ENCODE measurements at regions not wholly inside any gene's neighbourhood (a gene's known extent, or its start where the extent isn't known, plus 50 kb on each side); places are given as distances from the start of the nearest gene placed in this dataset.

DNA sequence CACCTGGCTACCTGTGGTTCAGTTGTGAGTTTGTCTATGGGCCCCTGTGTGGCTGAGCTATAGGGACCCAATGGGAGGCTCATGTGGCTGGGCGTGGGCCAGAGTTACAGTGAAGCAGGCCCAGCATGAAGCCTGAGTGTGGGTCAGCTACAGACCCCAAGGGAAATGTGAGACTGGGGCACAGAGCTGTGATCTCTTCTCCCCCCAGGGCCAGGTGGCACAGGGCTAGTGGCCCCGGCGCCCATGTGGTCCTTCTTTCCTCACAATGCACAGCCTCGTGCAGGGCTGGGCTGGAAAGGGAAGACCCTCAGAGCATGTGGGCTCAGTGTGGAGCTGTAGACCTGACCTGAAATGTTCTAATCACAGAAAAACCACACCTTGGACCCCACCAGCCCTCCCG is 71.6 kb upstream of the NECTIN1 start:
- FAIRE-seq = no peak
- TF ChIP-seq TAF1 (IDR thresholded peaks at IDR 0.05; ENCODE audit: borderline replicate concordance, low read depth, low read length) (no peak), POLR2AphosphoS5 (IDR thresholded peaks at IDR 0.05; ENCODE audit: low read depth, low read length) (no peak), POLR2A (IDR thresholded peaks at IDR 0.05; ENCODE audit: low read depth, low read length) (no peak)
- DNase-seq (ENCODE audit: insufficient read length) = no peak

DNA sequence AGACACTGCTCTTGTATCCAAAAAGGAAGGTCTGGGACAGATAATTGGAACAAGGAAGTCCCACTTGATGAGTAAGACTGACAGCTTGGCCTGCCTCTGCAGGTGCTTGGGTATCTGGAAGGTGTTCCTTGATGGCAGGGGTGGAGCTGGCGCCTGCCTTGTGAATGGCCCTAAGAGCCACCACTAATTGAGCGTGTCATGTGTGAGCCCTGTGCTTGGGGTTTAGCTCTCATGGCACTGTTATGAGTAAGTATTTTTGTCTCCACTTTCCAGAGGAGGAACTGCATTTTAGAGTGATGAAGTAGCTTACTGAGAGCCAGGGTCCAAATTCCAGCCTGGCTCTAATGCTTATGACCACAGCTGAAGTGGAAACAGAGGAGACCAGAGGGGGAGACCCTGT is 71.2 kb upstream of the NECTIN1 start:
- no peak for DNase-seq (ENCODE audit: insufficient read length)
- no peak for FAIRE-seq
- TF ChIP-seq POLR2AphosphoS5 (IDR thresholded peaks at IDR 0.05; ENCODE audit: low read depth, low read length) (no peak), POLR2A (IDR thresholded peaks at IDR 0.05; ENCODE audit: low read depth, low read length) (no peak), TAF1 (IDR thresholded peaks at IDR 0.05; ENCODE audit: borderline replicate concordance, low read depth, low read length) (no peak)

- DNase-seq (ENCODE audit: insufficient read length) = no peak
- no peak for FAIRE-seq
- TF ChIP-seq POLR2A (IDR thresholded peaks at IDR 0.05; ENCODE audit: low read depth, low read length) = no peak
- no peak for TF ChIP-seq TAF1 (IDR thresholded peaks at IDR 0.05; ENCODE audit: borderline replicate concordance, low read depth, low read length)
- TF ChIP-seq POLR2AphosphoS5 (IDR thresholded peaks at IDR 0.05; ENCODE audit: low read depth, low read length) = no peak
Measured at GRCh38 chr11:119798656-119799055, 69.7 kb upstream of the NECTIN1 start.

- no peak for DNase-seq (ENCODE audit: insufficient read length)
- no peak for FAIRE-seq
- TF ChIP-seq TAF1 (IDR thresholded peaks at IDR 0.05; ENCODE audit: borderline replicate concordance, low read depth, low read length) (no peak), POLR2A (IDR thresholded peaks at IDR 0.05; ENCODE audit: low read depth, low read length) (no peak), POLR2AphosphoS5 (IDR thresholded peaks at IDR 0.05; ENCODE audit: low read depth, low read length) (no peak)
Measured at GRCh38 chr11:119797736-119798135, 68.7 kb upstream of the NECTIN1 start.

DNA sequence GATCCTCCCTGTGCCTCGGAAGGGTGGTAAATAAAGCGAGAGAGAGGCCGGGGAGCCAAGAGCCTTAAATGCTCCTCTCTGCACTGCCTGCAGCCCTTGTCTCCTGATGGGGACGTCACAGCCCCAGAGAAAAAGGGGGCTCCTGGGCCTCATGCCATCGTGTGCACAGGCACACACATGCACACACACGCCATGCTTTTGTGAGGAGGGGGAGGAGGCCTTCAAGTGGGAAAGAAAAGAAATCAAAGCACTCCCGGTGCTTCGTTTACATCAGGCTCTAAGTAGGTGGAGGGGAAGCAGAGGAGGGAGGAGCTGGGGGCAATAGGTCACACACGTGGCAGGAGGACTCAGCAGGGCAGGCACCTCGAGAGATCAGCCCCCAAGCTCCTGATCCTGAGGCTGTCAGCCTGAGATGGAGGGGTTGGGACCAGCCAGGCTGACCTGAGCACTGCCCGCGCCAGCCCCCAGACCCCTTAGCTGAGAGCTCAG is 68.2 kb upstream of the NECTIN1 start:
- no peak for DNase-seq (ENCODE audit: insufficient read length)
- no peak for TF ChIP-seq POLR2AphosphoS5 (IDR thresholded peaks at IDR 0.05; ENCODE audit: low read depth, low read length)
- TF ChIP-seq POLR2A (IDR thresholded peaks at IDR 0.05; ENCODE audit: low read depth, low read length) = no peak
- TF ChIP-seq TAF1 (IDR thresholded peaks at IDR 0.05; ENCODE audit: borderline replicate concordance, low read depth, low read length) = no peak
- no peak for FAIRE-seq

DNA sequence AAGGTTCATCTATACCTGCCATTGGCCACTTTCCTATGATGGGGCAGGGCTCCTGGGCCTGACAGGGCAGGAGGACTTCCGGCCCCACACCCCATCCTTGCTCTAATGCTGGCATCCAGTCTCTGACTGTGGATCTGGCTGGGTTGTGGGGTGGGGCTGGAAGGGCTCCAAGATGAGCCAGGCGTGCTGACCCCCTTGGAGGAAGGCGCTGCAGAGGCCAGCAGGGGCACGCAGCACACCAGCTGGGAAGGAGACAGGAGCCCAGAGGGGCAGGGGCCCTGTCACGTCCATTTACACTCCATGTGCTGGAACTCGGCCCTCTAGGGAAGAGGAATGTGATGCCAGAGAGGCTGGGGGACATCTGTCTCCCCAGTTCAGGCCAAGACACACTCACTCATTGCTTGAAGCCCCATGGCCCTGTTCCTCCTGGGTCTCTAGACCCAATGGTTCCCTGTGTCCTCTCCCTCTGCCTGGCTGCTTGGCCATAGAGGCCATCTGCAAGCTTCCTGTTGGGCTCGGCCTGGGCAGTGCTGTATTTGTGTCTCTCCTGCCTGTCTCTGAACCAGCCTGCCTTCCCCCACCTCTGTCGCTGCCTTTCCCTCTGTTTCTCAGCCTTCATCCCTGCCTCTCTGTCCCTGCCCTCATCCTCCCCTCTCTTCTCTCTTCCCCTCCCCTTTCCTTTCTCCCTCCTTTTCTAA is 67.5 kb upstream of the NECTIN1 start:
- FAIRE-seq (no peak), DNase-seq (ENCODE audit: insufficient read length) (no peak)
- TF ChIP-seq TAF1 (IDR thresholded peaks at IDR 0.05; ENCODE audit: borderline replicate concordance, low read depth, low read length) = no peak
- no peak for TF ChIP-seq POLR2AphosphoS5 (IDR thresholded peaks at IDR 0.05; ENCODE audit: low read depth, low read length)
- TF ChIP-seq POLR2A (IDR thresholded peaks at IDR 0.05; ENCODE audit: low read depth, low read length) = no peak

- FAIRE-seq (no peak), DNase-seq (ENCODE audit: insufficient read length) (no peak)
- TF ChIP-seq POLR2AphosphoS5 (IDR thresholded peaks at IDR 0.05; ENCODE audit: low read depth, low read length) = no peak
- no peak for TF ChIP-seq TAF1 (IDR thresholded peaks at IDR 0.05; ENCODE audit: borderline replicate concordance, low read depth, low read length)
- no peak for TF ChIP-seq POLR2A (IDR thresholded peaks at IDR 0.05; ENCODE audit: low read depth, low read length)
Measured at GRCh38 chr11:119795690-119796089, 66.7 kb upstream of the NECTIN1 start.

- TF ChIP-seq POLR2AphosphoS5 (IDR thresholded peaks at IDR 0.05; ENCODE audit: low read depth, low read length) (no peak), TAF1 (IDR thresholded peaks at IDR 0.05; ENCODE audit: borderline replicate concordance, low read depth, low read length) (no peak), POLR2A (IDR thresholded peaks at IDR 0.05; ENCODE audit: low read depth, low read length) (no peak)
- FAIRE-seq (no peak), DNase-seq (ENCODE audit: insufficient read length) (no peak)
Measured at GRCh38 chr11:119795231-119795630, 66.2 kb upstream of the NECTIN1 start.

- no peak for FAIRE-seq
- DNase-seq (ENCODE audit: insufficient read length) = no peak
- TF ChIP-seq POLR2AphosphoS5 (IDR thresholded peaks at IDR 0.05; ENCODE audit: low read depth, low read length) (no peak), POLR2A (IDR thresholded peaks at IDR 0.05; ENCODE audit: low read depth, low read length) (no peak)
Measured at GRCh38 chr11:119794756-119795155, 65.8 kb upstream of the NECTIN1 start.

DNA sequence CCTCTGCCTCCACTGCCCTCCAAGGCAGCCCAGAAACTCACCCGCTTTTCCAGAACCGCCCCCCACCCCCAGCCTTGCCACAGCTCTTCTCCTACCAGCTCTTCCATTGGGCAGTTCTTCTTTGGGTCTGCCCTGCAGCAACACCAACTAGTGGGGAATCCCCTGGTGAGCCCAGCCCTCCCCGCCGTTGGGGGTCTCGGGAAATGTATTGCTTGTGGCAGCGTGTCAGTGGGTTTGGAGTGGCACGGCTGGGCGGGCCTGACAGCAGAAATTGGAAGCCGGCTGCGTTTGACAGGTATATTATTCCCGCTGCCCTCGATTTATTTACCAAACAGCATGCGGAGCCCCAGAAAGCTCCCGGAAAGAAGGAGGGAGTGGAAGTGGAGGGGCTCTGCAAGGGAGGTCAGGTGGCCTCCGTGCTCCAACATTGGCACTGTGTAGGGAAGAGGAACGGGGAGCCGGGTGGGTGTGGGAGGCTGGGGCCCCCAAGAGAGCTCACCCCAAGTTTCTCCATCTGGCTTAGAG is 65.2 kb upstream of the NECTIN1 start:
- DNase-seq (ENCODE audit: insufficient read length) (no peak), FAIRE-seq (no peak)
- TF ChIP-seq TAF1 (IDR thresholded peaks at IDR 0.05; ENCODE audit: borderline replicate concordance, low read depth, low read length) = no peak
- no peak for TF ChIP-seq POLR2AphosphoS5 (IDR thresholded peaks at IDR 0.05; ENCODE audit: low read depth, low read length)
- TF ChIP-seq POLR2A (IDR thresholded peaks at IDR 0.05; ENCODE audit: low read depth, low read length) = no peak

DNA sequence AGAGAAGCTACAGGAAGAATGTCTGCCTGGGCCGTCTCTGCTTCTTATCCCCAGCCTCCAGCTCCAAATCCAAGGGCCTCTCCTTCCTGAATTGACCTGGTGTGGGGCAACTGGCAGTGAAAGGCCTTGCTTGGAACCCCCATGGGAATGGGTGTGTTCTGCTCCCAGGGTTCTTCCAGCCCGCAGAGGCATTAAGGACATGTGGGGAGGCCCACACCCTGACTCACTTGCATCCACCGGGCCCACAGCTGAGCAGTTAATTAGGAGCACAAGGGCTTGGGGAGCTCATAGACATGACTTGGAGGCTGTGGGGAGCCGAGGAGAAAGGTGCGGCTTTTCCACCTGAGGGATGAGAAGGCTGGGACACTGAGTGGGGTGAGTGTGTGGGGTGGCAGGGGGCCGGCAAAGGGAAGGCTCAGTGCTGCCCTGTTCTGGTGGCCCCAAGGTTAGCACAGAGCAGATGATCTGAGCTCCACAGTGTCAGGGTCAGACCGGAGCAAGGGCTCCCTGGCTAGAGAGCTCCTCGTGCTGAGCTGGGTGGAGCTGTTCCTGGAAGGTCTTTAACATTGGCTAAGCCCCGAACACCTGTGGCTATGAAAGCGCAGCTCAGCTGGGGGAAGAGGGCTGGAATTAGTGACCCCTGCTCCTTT is 64.5 kb upstream of the NECTIN1 start:
- no peak for FAIRE-seq
- DNase-seq (ENCODE audit: insufficient read length) = no peak
- no peak for TF ChIP-seq POLR2AphosphoS5 (IDR thresholded peaks at IDR 0.05; ENCODE audit: low read depth, low read length)
- no peak for TF ChIP-seq POLR2A (IDR thresholded peaks at IDR 0.05; ENCODE audit: low read depth, low read length)
- no peak for TF ChIP-seq TAF1 (IDR thresholded peaks at IDR 0.05; ENCODE audit: borderline replicate concordance, low read depth, low read length)

GRCh38 chr11:119791701-119792151 is 62.7 kb upstream of the NECTIN1 start:
- DNase-seq (ENCODE audit: insufficient read length) (no peak), FAIRE-seq (no peak)
- no peak for TF ChIP-seq POLR2A (IDR thresholded peaks at IDR 0.05; ENCODE audit: low read depth, low read length)
- TF ChIP-seq POLR2AphosphoS5 (IDR thresholded peaks at IDR 0.05; ENCODE audit: low read depth, low read length) = no peak
- no peak for TF ChIP-seq TAF1 (IDR thresholded peaks at IDR 0.05; ENCODE audit: borderline replicate concordance, low read depth, low read length)
